Panc1 (cell line): ENCODE measurements at regions not wholly inside any gene's neighbourhood (a gene's known extent, or its start where the extent isn't known, plus 50 kb on each side); places are given as distances from the start of the nearest gene placed in this dataset.

Experiments
- ATAC-seq: fragments of 200-7000 bp; cut with Tn5 transposase; 2 replicates; pipeline ENCODE4 v1.9.1; 2020; ENCODE audit warnings: mild to moderate bottlenecking, moderate library complexity
- BruUV-seq: library from RNA; stranded (reverse); fragments of 400-500 nt; replicated peaks from 2 replicates; lab custom pipeline; 2021; lab: Mats Ljungman, UMichigan
- CTCF ChIA-PET: fragments of 300-600 bp; sonication (Branson Sonifier 250); formaldehyde crosslinking; loops from one replicate; lab custom pipeline; 2022; ENCODE audit warnings: antibody characterized with exemption; lab: Charles Lee
- POLR2A ChIA-PET: fragments of 300-600 bp; sonication (Branson Sonifier 250); formaldehyde crosslinking; loops from one replicate; lab custom pipeline; 2022; ENCODE audit warnings: antibody characterized with exemption; lab: Charles Lee
- DNase-seq: peaks from one replicate; pipeline ENCODE4 v3.0.0-alpha.2; 2010; ENCODE audit warnings: low read depth, low spot score
- H3K27ac ChIP-seq: 2 replicates; pipeline ENCODE4 v1.5.1; 2011; ENCODE audit warnings: mild to moderate bottlenecking, low read length, inconsistent platforms
- H3K27me3 ChIP-seq: fragments of 200-500 bp; sonication (Bioruptor generic); 2 replicates; pipeline ENCODE4 v1.6.0; 2014; ENCODE audit warnings: low read length, inconsistent platforms; ENCODE audit not compliant: control insufficient read depth, insufficient read depth
- H3K36me3 ChIP-seq: fragments of 200-500 bp; sonication (Bioruptor generic); 2 replicates; pipeline ENCODE4 v1.5.1; 2014; ENCODE audit warnings: inconsistent platforms, mild to moderate bottlenecking, low read length, moderate library complexity; ENCODE audit not compliant: control insufficient read depth, insufficient read depth
- H3K4me1 ChIP-seq: 2 replicates; pipeline ENCODE4 v1.5.1; 2011; ENCODE audit warnings: inconsistent platforms, mild to moderate bottlenecking, low read length, moderate library complexity; ENCODE audit not compliant: control insufficient read depth, insufficient read depth
- H3K4me3 ChIP-seq, 2 experiments: 2 replicates each; pipeline ENCODE4 v1.5.1; 2011 to 2012; ENCODE audit warnings: low read depth in 2 of 2, low read length in 2 of 2, mild to moderate bottlenecking in 2 of 2, inconsistent platforms in 1 of 2, moderate library complexity in 1 of 2
- H3K9me3 ChIP-seq: fragments of 200-500 bp; sonication (Bioruptor generic); 2 replicates; pipeline ENCODE4 v1.5.1; 2014; ENCODE audit warnings: low read depth, mild to moderate bottlenecking, inconsistent platforms, low read length, moderate library complexity; ENCODE audit not compliant: control insufficient read depth, insufficient read depth
- CTCF ChIP-seq: fragments of 450-650 bp; IDR thresholded peaks from 2 replicates; pipeline ENCODE4 v1.5.1; 2017; ENCODE audit warnings: mild to moderate bottlenecking
- POLR2AphosphoS5 ChIP-seq: IDR thresholded peaks from 2 replicates; pipeline ENCODE4 v1.6.1; 2012; ENCODE audit warnings: mild to moderate bottlenecking, low read depth, low read length, moderate library complexity
- REST ChIP-seq, 2 experiments: IDR thresholded peaks; 2 replicates each; pipeline ENCODE4 v1.6.1; 2011 to 2012; ENCODE audit warnings: low read depth in 2 of 2, control low read depth in 1 of 2, low read length in 1 of 2, mild to moderate bottlenecking in 1 of 2, moderate library complexity in 1 of 2; ENCODE audit not compliant: insufficient read depth in 1 of 2
- SIN3A ChIP-seq: IDR thresholded peaks from 2 replicates; pipeline ENCODE4 v1.6.1; 2012; ENCODE audit warnings: low read depth, mild to moderate bottlenecking, low read length, moderate library complexity, borderline replicate concordance; ENCODE audit not compliant: insufficient read depth
- TCF7L2 ChIP-seq: IDR thresholded peaks from 2 replicates; pipeline ENCODE4 v1.6.1; 2011; ENCODE audit warnings: mild to moderate bottlenecking, low read depth, low read length, inconsistent platforms
- in situ Hi-C: cut with HindIII; loops from 2 replicates; pipeline ENCODE4 v1.10.0; 2016; ENCODE audit warnings: low sequenced_read_pairs, low pct_unique_long_range_greater_than_20kb
- intact Hi-C: fragments of 100-400 bp; cut with micrococcal nuclease; formaldehyde crosslinking; loops from one replicate; pipeline ENCODE4 v1.10.0; 2022; ENCODE audit not compliant: unreplicated experiment

- no peak for DNase-seq
- no TSS peak for BruUV-seq
- H3K4me3 ChIP-seq, result no peak overlapping the region
- POLR2A ChIA-PET, result no interaction called here
- H3K27me3 ChIP-seq, result no peaks in the 10 kb centered on the region
- TF ChIP-seq TCF7L2 (no peak), REST (IDR thresholded peaks at IDR 0.05; ENCODE audit: insufficient read depth in 1 of 2, low read depth in 2 of 2, low read length in 1 of 2) (no peak), CTCF (no peak), SIN3A (no peak), POLR2AphosphoS5 (no peak)
- no peaks in the 10 kb centered on the region for H3K36me3 ChIP-seq
- no peaks in the 10 kb centered on the region for H3K4me1 ChIP-seq
- no peak overlapping the region for H3K27ac ChIP-seq
- CTCF ChIA-PET, result no interaction called here
- H3K9me3 ChIP-seq, result no peaks in the 10 kb centered on the region
- intact Hi-C loops (no loop called here), in situ Hi-C loops (no loop called here)
- ATAC-seq, result no peak
These were observed 55.9 kb upstream of the NT5C1B start for GRCh38 chr2:18645315-18645714.

- ATAC-seq, result no peak
- intact Hi-C loops, result no loop called here
- no TSS peak for BruUV-seq
These were observed 54.7 kb upstream of the NT5C1B start for GRCh38 chr2:18644115-18644462.

More at GRCh38 chr2:18644115-18644462, 54.7 kb upstream of the NT5C1B start:
- in situ Hi-C loops, result no loop called here
- Histone ChIP-seq H3K4me1 (no peaks in the 10 kb centered on the region), H3K4me3 (no peak overlapping the region), H3K27me3 (no peaks in the 10 kb centered on the region), H3K9me3 (no peaks in the 10 kb centered on the region), H3K27ac (no peak overlapping the region), H3K36me3 (no peaks in the 10 kb centered on the region)
- TF ChIP-seq SIN3A, result no peak
- TF ChIP-seq CTCF, result no peak
- TF ChIP-seq TCF7L2, result no peak
- no peak for TF ChIP-seq POLR2AphosphoS5
- TF ChIP-seq REST (IDR thresholded peaks at IDR 0.05; ENCODE audit: insufficient read depth in 1 of 2, low read depth in 2 of 2, low read length in 1 of 2), result no peak
- POLR2A ChIA-PET, result no interaction called here
- DNase-seq, result no peak
- CTCF ChIA-PET, result no interaction called here
